Keratinocyte (primary cell): ENCODE measurements at regions not wholly inside any gene's neighbourhood (a gene's known extent, or its start where the extent isn't known, plus 50 kb on each side); places are given as distances from the start of the nearest gene placed in this dataset.

ENCODE experiments used
- DNase-seq: peaks from one replicate; pipeline ENCODE4 v3.0.0-alpha.2; 2011; ENCODE audit warnings: low read depth, missing footprints, low spot score
- FAIRE-seq: peaks from 2 replicates; lab custom pipeline; 2011; peaks lifted over from hg19 to GRCh38; lab: Jason Lieb, UNC
- H2AFZ ChIP-seq: 2 replicates; pipeline ENCODE4 v1.6.0; 2012; ENCODE audit warnings: low read length, control low read depth, inconsistent platforms; ENCODE audit not compliant: control insufficient read depth
- H3K27ac ChIP-seq: 2 replicates; pipeline ENCODE4 v1.5.1; 2011; ENCODE audit warnings: low read length; ENCODE audit not compliant: control insufficient read depth, insufficient read depth
- H3K27me3 ChIP-seq: 3 replicates; pipeline ENCODE4 v1.6.0; 2011; ENCODE audit warnings: low read length; ENCODE audit not compliant: control insufficient read depth, insufficient read depth; ENCODE audit errors: extremely low read depth
- H3K36me3 ChIP-seq, 2 experiments: 2 replicates in 1 of 2; 3 replicates in 1 of 2; pipeline ENCODE4 v1.5.1; 2011; ENCODE audit warnings: low read length in 2 of 2, mild to moderate bottlenecking in 1 of 2; ENCODE audit not compliant: control insufficient read depth in 2 of 2, insufficient read depth in 2 of 2; ENCODE audit errors: extremely low read depth in 1 of 2
- H3K4me1 ChIP-seq: 3 replicates; pipeline ENCODE4 v1.5.1; 2011; ENCODE audit warnings: low read length; ENCODE audit not compliant: control insufficient read depth, insufficient read depth; ENCODE audit errors: extremely low read depth
- H3K4me2 ChIP-seq: 3 replicates; pipeline ENCODE4 v1.6.0; 2011; ENCODE audit warnings: low read depth, low read length; ENCODE audit not compliant: control insufficient read depth, insufficient read depth; ENCODE audit errors: extremely low read depth
- H3K4me3 ChIP-seq, 3 experiments: fragments of 200-600 bp in 1 of 3; sonication (generic) in 1 of 3; 2 replicates in 2 of 3; 3 replicates in 1 of 3; pipeline ENCODE4 v1.5.1; 2011 to 2016; ENCODE audit warnings: low read length in 3 of 3, mild to moderate bottlenecking in 3 of 3, control low read depth in 2 of 3, inconsistent platforms in 1 of 3, low read depth in 1 of 3, mixed read lengths in 1 of 3, mixed run types in 1 of 3, moderate library complexity in 1 of 3; ENCODE audit not compliant: control insufficient read depth in 2 of 3, insufficient read depth in 2 of 3; ENCODE audit errors: extremely low read depth in 1 of 3
- H3K79me2 ChIP-seq: 2 replicates; pipeline ENCODE4 v1.6.0; 2012; ENCODE audit warnings: low read length; ENCODE audit not compliant: control insufficient read depth, insufficient read depth
- H3K9ac ChIP-seq: 3 replicates; pipeline ENCODE4 v1.6.0; 2011; ENCODE audit warnings: low read length; ENCODE audit not compliant: control insufficient read depth, insufficient read depth; ENCODE audit errors: extremely low read depth
- H3K9me1 ChIP-seq: 3 replicates; pipeline ENCODE4 v1.6.0; 2011; ENCODE audit warnings: low read length; ENCODE audit not compliant: control insufficient read depth, insufficient read depth; ENCODE audit errors: extremely low read depth
- H3K9me3 ChIP-seq: 2 replicates; pipeline ENCODE4 v1.5.1; 2012; ENCODE audit warnings: low read depth, low read length; ENCODE audit not compliant: control insufficient read depth
- H4K20me1 ChIP-seq: 3 replicates; pipeline ENCODE4 v1.6.0; 2011; ENCODE audit warnings: low read length; ENCODE audit not compliant: control insufficient read depth, insufficient read depth; ENCODE audit errors: extremely low read depth
- CTCF ChIP-seq, 3 experiments: IDR thresholded peaks in 1 of 3; conservative IDR thresholded peaks in 1 of 3; optimal IDR thresholded peaks in 1 of 3; 2 replicates in 2 of 3; 3 replicates in 1 of 3; pipeline versions ENCODE3 to v1.5.1; 2011; ENCODE audit warnings: low read length in 3 of 3, mild to moderate bottlenecking in 3 of 3, moderate library complexity in 2 of 3, control low read depth in 1 of 3, inconsistent platforms in 1 of 3; ENCODE audit not compliant: insufficient read depth in 2 of 3; ENCODE audit errors: extremely low read depth in 1 of 3
- EZH2 ChIP-seq: IDR thresholded peaks from one replicate; pipeline ENCODE4 v1.6.1; 2012; ENCODE audit warnings: inconsistent platforms, mild to moderate bottlenecking, low read length, moderate library complexity
- dilution Hi-C: fragments of 300-500 bp; cut with MboI; formaldehyde crosslinking; loops from one replicate; pipeline ENCODE4 v1.7.0; 2020; ENCODE audit warnings: low sequenced_read_pairs; ENCODE audit not compliant: extremely low pct_ligation_motif_present

GRCh38 chr9:18390393-18390792 lies 83.6 kb upstream of the ADAMTSL1 start:
- Histone ChIP-seq H3K27ac (no peak overlapping the region), H4K20me1 (no peaks in the 10 kb centered on the region), H3K4me3 (no peak overlapping the region), H3K9ac (no peak overlapping the region), H3K4me2 (no peak overlapping the region), H3K27me3 (no peaks in the 10 kb centered on the region), H3K9me1 (no peaks in the 10 kb centered on the region), H3K36me3 (no peaks in the 10 kb centered on the region), H3K9me3 (no peaks in the 10 kb centered on the region), H2AFZ (no peak overlapping the region), H3K4me1 (peaks cover 14% of the 10 kb centered on the region), H3K79me2 (no peaks in the 10 kb centered on the region)
- no peak for TF ChIP-seq CTCF (optimal IDR thresholded peaks at IDR 0.05 in 1 of 3, IDR thresholded peaks at IDR 0.05 in 1 of 3, conservative IDR thresholded peaks at IDR 0.05 in 1 of 3; ENCODE audit: extremely low read depth in 1 of 3, insufficient read depth in 2 of 3, low read length in 3 of 3)
- no peak for TF ChIP-seq EZH2
- no peak for DNase-seq
- dilution Hi-C loops = loop anchor here (25.0 kb wide), 1 partner anchor 97 kb away; no protein-coding TSS in a partner anchor
- no peak for FAIRE-seq

- H3K9me3 ChIP-seq = no peaks in the 10 kb centered on the region
- H2AFZ ChIP-seq = peak overlapping the region; percentile 73
- dilution Hi-C loops = loop anchor here (25.0 kb wide), 1 partner anchor 94 kb away; no protein-coding TSS in a partner anchor
- H4K20me1 ChIP-seq = no peaks in the 10 kb centered on the region
- H3K27me3 ChIP-seq = no peaks in the 10 kb centered on the region
- peaks cover 14% of the 10 kb centered on the region for H3K4me1 ChIP-seq
- no peak overlapping the region for H3K4me3 ChIP-seq
- no peaks in the 10 kb centered on the region for H3K9me1 ChIP-seq
- peak overlapping the region; percentile 73 for H3K27ac ChIP-seq
- no peaks in the 10 kb centered on the region for H3K36me3 ChIP-seq
- DNase-seq = peak; percentile 75
- no peaks in the 10 kb centered on the region for H3K79me2 ChIP-seq
- peak overlapping the region; percentile 22 for H3K9ac ChIP-seq
- H3K4me2 ChIP-seq = peak overlapping the region; percentile 39
- TF ChIP-seq EZH2 (no peak), CTCF (optimal IDR thresholded peaks at IDR 0.05 in 1 of 3, IDR thresholded peaks at IDR 0.05 in 1 of 3, conservative IDR thresholded peaks at IDR 0.05 in 1 of 3; ENCODE audit: extremely low read depth in 1 of 3, insufficient read depth in 2 of 3, low read length in 3 of 3) (no peak)
- peak; percentile 95 for FAIRE-seq
Observed at GRCh38 chr9:18393340-18394130, 80.4 kb upstream of the ADAMTSL1 start.
